CD4-positive, alpha-beta T cell treated with Interleukin-15 for 4 hours (primary cell): ENCODE measurements at regions not wholly inside any gene's neighbourhood (a gene's known extent, or its start where the extent isn't known, plus 50 kb on each side); places are given as distances from the start of the nearest gene placed in this dataset.

Source experiments
- DNase-seq: peaks from one replicate; pipeline ENCODE4 v3.0.0-alpha.2; 2020; ENCODE audit warnings: low spot score

DNA sequence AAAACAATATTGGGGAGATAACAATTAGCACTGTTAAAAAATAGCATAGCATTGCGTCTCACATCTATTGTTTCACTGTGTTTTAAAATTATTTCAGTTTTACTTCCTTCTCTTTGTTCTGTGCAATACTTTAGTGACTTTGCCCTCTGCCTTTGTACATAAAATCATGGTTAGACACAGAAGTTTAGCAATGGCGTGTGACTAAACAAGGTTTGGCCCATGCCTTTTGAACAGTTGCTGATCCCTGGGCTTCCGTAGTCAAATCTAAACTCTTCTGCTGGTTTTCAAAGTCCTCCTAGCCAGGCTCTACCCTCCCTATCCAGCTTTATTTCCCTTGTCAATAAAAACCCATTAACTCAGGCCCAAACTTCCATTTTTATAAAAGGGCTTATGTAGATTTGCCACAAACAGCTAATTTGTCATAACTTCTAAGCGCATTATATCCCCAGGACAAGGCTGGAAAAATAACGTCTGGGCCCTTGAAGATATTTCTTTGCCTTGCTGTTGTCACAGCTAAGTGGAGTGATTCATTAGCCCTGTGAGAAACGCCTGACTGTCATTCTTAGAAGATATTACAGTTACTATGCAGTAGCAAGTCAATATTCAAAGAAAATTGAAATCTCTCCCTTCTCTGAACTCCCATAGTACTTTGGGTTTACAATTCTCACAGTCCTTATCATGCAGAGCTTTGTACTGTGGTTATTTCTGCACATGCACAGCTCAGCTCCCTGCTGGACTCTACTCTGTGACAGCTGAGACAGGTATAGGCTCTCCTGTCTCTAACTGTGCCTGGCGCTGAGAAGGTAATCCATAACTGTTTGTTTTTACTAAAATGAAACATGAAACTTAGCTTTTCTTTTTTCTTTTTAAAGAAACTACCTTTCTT, 123.4 kb upstream of the SLC24A5 start:
- DNase-seq = no peak

DNA sequence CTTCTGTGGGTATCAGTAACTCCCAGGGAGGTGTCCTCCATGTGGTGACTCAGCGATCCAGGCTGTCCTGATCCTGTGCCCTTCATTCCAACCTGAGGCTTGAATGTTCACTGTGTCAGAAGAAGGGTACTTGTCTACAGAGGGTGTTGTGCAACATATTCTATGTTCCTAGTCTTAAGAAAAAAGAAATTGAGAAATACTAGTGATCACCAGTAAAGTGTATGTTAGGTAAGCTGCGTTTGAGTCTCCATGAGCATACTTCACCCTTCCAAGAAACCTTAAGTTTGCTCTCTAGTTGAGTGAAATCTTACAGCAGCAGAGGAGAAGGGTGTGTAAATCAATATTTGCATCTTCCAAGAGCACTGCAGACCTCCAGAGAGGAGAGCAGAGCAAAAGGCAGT, 122.2 kb upstream of the SLC24A5 start:
- DNase-seq = no peak

DNA sequence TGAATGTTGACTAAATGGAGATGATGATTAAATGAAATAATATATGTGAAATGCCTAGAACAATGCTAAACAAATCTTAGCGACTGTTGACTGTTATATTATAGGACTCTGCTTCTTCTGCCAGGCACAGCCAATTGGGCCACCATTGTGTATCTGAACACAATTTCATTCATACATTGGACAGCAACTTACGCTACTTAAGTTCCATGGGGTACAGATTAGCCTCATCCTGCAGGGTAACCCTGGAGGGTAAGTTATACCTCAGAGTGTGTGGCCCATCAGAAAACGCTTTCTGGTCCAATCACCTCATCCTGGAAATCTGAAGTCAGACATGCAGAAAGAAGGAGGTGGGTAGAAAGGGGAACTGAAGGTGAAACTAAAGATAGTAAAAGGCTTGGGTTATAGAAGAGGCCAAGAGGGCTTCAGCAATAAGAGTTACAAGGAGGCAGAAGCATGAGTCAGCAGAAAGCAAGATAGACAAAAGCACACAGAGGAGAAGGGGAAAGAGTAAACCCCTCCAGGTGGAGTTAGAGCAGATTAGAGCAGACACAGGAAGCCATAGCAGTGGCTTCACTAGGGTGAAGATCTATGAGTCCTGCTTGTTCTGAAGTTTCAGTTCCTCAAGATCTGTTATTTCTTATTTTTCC, 119.3 kb upstream of the SLC24A5 start:
- DNase-seq = no peak

DNA sequence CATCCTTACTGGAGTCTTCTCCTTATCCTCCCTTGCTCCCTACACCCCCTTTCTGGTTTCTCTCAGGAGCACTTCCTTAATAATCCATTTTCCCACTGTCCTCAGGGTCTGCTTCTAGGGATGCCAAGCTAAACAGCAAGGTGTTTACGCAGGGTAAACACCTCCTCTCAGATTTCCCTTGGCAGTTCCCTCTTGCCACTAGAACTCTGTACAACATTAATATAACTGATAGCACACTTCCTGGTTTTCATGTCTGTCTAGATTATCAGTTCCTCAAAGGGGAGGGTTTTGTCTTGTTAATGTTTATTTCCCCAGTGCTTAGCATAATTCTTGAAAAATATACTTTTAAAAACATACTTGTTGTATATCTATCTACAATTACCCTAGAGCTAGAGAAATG, 118.0 kb upstream of the SLC24A5 start:
- no peak for DNase-seq

GRCh38 chr15:48003441-48003840, 117.3 kb upstream of the SLC24A5 start:
- DNase-seq = no peak

GRCh38 chr15:48005077-48005476, 115.7 kb upstream of the SLC24A5 start:
- DNase-seq = no peak

- DNase-seq = no peak
Observed at GRCh38 chr15:48006031-48006511, 114.7 kb upstream of the SLC24A5 start.

DNA sequence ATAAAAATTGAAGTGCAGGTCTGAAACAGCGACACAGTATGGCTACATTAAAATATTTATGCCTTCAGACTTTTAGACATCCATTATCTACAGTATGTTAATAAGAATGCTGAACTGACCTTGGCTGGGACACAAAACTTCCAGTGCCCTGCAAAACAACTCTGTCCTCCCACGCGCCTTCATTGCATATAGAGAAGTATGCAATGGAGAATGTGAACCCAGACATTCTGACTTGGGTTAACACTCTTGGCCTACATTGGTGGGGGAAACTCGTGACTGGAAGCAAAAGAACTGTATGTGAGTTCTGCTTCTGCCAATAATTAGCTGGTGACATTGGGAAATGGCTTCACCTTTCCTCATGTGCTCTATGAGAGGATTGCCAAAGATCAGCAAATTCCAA, 110.5 kb upstream of the SLC24A5 start:
- no peak for DNase-seq

GRCh38 chr15:48012191-48012590, 108.6 kb upstream of the SLC24A5 start:
- DNase-seq = no peak

DNA sequence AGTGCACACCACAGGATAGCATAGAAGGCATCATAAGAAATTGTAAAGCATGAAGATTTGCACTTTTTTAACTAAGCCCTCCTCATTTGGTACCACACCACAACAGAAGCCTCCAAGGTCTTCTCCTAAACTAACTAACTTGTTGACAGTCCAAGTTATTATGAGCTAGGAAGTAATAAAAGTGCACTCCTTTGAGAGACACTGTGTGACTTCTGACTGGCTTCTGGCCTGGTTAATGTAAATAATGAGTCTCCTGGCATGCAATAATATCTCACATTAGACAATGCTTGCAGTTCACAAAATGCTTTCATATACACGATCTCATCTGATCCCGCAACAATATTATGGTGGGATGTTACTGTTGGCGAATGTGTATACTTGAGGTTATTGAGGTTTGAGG, 103.9 kb upstream of the SLC24A5 start:
- no peak for DNase-seq

DNA sequence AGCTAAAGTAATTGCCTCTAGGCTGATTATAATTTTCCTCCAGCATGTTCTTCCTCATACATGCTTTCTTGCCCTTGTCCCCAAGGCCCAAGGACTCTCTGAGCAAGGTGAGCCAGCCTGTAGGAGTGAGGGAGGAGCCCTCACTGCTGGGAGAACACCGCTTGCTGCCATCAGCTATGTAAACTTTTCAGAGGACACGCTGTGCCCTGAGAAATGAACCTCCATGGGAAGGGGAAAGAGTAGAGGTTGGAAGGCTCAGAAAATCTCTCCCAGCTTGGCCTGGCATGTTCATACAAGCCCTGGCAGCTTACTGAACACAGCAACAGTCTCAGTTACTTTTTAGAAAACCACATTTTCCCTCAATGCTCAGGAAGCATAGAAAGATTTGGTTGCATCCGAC, 103.0 kb upstream of the SLC24A5 start:
- no peak for DNase-seq

DNA sequence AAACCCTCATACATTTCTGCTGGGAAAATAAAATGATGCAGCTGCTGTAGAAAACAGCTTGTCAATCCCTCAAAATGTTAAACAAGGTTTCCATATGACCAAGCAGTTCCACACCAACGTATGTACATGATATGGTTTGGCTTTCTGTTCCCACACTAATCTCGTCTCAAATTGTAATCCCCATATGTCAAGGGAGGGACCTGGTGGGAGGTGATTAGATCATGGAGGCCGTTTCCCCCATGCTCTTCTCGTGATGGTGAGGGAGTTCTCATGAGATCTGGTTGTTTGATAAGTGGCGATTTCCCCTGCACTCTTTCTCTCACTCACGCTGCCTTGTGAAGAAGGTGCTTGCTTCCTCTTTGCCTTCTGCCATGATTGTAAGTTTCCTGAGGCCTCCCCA, 100.6 kb upstream of the SLC24A5 start:
- DNase-seq = no peak

- DNase-seq = no peak
Observed at GRCh38 chr15:48021336-48022086, 99.3 kb upstream of the SLC24A5 start.

- no peak for DNase-seq
Observed at GRCh38 chr15:48025118-48025517, 95.7 kb upstream of the SLC24A5 start.

DNA sequence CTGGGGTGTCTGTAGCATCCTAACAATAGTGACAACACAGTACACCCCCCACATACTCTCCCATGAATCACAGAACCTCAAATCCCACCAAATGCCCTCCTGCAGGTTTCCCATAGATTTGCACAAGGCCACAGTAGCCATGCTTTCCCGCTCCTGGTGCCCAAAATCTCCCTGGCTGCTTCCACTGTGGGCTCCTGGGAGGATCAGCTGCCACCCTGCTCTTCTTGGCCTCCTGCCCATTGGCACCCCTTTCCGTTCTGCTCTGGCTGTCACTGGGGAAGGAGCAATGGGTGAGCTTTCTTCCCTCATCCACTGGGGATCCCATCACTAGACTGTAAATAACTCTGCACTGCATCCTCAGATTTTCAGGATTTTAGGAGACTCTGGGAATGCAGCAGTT, 92.1 kb upstream of the SLC24A5 start:
- no peak for DNase-seq

DNA sequence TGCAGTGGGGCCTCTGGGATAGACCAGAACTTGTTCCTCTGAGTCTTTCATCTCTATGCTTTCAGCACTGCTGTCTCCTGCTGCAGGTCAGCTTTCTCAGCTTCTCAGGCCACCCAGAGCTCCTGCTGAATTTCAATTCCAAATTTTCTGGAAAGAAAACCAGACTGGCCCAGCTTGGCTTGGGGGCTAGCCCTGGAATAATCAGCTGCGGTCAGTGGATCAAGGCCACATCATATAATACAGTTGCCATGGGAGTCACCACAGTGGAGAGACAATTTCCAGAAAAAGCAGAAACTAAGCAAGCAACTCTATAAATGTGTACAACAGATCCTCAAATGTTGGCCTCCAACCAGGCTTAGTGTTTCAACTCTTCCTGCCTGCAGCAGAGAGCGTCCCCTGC, 91.1 kb upstream of the SLC24A5 start:
- no peak for DNase-seq

GRCh38 chr15:48031466-48031865, 89.3 kb upstream of the SLC24A5 start:
- no peak for DNase-seq

GRCh38 chr15:48031973-48032372, 88.8 kb upstream of the SLC24A5 start:
- DNase-seq = no peak

DNA sequence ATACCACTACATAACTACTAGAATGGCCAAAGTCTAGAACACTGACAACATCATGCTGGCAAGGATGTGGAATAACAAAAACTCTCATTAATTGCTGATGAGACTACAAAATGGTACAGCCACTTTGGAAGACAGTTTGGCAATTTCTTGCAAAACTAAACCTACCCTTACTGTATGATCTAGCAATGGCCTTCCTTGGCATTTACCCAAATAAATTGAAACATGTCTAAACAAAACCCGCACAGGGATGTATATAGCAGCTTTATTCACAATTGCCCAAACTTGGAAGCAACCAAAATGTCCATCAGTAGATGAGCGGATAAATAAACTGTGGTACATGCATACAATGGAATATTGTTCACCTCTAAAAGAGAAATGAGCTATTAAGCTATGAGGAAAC, 87.9 kb upstream of the SLC24A5 start:
- DNase-seq = no peak

DNA sequence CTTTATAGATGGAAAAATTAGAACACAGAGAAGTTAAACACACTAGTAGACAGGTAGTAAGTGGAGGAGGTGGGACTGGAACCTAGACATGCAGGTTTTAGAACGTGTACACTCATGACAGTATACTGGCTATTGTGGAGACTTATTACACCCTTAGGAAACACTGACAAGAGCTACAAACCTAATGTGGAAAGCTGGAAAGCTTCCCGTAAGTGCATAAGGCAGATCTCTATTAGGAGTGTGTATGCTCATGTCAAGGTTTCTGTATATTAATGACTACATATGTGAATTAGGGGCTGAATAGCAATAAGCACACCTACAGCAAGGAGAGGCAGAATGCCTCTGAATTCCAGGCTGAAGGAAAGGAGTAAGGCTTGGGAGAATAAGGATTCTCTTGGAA, 82.6 kb upstream of the SLC24A5 start:
- DNase-seq = no peak

DNA sequence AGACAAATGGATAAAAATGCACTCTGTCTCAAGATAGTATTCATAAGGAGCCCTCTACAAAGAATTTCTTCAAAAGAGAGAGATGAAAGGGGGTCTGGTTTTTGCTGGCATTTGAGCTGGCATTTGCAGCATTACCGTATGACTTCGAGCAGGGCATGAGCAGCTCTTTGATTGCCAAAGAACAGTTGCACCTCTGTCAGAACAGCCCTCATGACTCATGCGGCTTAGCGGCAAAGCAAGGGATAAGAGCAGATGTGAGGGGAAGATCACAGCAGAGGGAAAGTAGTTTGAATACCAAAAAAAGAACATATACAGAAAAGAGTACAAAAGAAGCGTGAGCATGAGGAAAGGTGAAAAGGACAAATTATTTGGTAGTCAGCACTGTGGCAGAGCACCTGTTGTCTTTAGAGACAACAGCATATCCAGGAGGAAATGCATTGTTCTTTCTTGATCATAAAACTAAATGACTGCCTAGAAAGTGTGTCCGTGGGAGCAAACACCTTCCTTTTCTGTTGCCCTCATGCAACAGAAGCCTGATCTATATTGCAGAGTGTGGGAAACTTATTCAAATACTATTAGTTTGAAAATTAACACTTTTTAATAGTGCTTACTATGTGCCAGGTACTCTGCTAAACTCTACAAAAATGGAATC, 80.5 kb upstream of the SLC24A5 start:
- no peak for DNase-seq

GRCh38 chr15:48041454-48041853, 79.3 kb upstream of the SLC24A5 start:
- no peak for DNase-seq
